Ectodermal cell (in vitro differentiated cells): ENCODE measurements at regions not wholly inside any gene's neighbourhood (a gene's known extent, or its start where the extent isn't known, plus 50 kb on each side); places are given as distances from the start of the nearest gene placed in this dataset.
"Not testable (repeated sequence)": the region's sequence is repeated elsewhere in the genome, so short reads cannot be mapped to it uniquely, and the experiment has no call there.

Experiments used
- H3K27ac ChIP-seq: 2 replicates; pipeline ENCODE4 v1.7.0; 2013; ENCODE audit warnings: mild to moderate bottlenecking, low read depth, low read length; ENCODE audit not compliant: insufficient read depth, poor library complexity, severe bottlenecking
- H3K27me3 ChIP-seq: 2 replicates; pipeline ENCODE4 v1.7.0; 2013; ENCODE audit warnings: mild to moderate bottlenecking, low read length; ENCODE audit not compliant: insufficient read depth, control insufficient read depth, poor library complexity, severe bottlenecking
- H3K36me3 ChIP-seq: one replicate; pipeline ENCODE4 v1.7.0; 2013; ENCODE audit warnings: low read length; ENCODE audit not compliant: control insufficient read depth, insufficient read depth
- H3K4me1 ChIP-seq: one replicate; pipeline ENCODE4 v1.7.0; 2013; ENCODE audit warnings: low read length; ENCODE audit not compliant: control insufficient read depth, insufficient read depth
- H3K4me3 ChIP-seq: 2 replicates; pipeline ENCODE4 v1.7.0; 2013; ENCODE audit warnings: low read depth, low read length, control low read depth; ENCODE audit not compliant: insufficient read depth
- H3K9me3 ChIP-seq: 2 replicates; pipeline ENCODE4 v1.7.0; 2013; ENCODE audit warnings: mild to moderate bottlenecking, low read length, moderate library complexity; ENCODE audit not compliant: control insufficient read depth
- WGBS, 2 experiments: methylation state at CpG; one replicate each; pipeline ENCODE4 v1.1.7; 2013; ENCODE audit warnings: missing lambda C conversion rate in 2 of 2; 5-methylcytosine and 5-hydroxymethylcytosine counted together

DNA sequence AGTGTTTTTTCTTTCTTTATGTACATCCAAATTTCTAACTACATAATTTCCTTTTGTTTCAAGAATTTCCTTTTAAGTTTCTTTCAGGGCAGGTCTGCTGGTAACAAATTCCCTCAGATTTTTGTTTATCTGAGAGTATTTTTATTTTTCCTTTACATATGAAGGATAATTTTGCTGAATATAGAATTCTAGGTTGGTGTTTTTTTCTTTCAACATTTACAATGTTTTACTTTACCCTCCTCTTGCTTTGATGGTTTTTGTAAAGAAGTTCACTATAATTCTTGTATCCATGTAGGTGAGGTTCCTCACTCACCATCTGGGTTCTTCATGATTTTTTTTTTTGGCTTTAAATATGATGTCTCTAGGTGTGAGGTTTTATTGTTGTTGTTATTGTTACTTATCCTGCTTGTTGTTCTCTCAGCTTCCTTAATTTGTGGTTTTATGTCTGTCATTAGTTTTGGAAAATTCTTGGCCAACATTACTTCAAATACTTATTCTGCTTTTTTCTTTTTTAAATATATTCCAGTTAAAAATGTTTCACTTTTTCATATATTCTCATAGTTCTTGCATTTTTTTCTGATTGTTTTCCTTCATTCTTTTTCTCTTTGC is 580.1 kb upstream of the CITED2 start:
- no peaks in the 10 kb centered on the region for H3K9me3 ChIP-seq
- H3K36me3 ChIP-seq, result no peaks in the 10 kb centered on the region
- H3K27ac ChIP-seq, result no peak overlapping the region
- H3K27me3 ChIP-seq, result no peaks in the 10 kb centered on the region
- no peak overlapping the region for H3K4me3 ChIP-seq
- H3K4me1 ChIP-seq, result no peaks in the 10 kb centered on the region

DNA sequence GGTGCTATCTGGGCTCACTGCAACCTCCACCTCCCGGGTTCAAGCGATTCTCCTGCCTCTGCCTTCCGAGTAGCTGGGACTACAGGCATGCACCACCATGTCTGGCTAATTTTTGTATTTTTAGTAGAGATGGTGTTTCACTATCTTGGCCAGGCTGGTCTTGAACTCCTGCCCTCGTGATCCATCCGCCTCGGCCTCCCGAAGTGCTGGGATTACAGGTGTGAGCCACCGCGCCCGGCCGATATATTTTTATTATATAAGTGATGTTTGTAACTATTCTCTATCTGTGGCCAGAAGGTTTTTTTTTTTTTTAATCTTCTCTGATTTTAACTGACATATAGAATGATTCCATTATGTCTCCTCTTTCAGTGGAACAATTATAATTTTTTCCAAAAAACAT is 579.3 kb upstream of the CITED2 start:
- not testable (repeated sequence) for H3K27ac ChIP-seq, H3K4me1 ChIP-seq, H3K27me3 ChIP-seq, H3K9me3 ChIP-seq, H3K4me3 ChIP-seq, H3K36me3 ChIP-seq
- WGBS, 2 experiments, result 87 to 96% methylated on average over 7 to 11 of the region's 11 CpGs

DNA sequence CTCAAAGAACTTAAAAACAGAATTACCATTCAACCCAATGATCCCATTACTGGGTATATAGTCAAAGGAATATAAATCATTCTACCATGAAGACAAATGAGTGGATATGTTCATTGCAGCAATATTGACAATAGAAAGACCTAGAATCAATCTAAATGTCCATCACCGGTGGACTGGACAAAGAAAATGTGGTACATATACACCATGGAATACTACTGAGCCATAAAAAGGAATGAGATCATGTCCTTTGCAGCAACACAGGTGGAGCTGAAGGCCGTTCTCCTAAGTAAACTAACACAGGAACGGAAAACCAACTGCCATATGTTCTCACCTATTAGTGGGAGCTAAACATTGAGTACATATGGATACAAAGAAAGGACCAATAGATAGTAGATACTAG is 576.7 kb upstream of the CITED2 start:
- Histone ChIP-seq H3K4me3 (no peak overlapping the region), H3K9me3 (no peaks in the 10 kb centered on the region)

DNA sequence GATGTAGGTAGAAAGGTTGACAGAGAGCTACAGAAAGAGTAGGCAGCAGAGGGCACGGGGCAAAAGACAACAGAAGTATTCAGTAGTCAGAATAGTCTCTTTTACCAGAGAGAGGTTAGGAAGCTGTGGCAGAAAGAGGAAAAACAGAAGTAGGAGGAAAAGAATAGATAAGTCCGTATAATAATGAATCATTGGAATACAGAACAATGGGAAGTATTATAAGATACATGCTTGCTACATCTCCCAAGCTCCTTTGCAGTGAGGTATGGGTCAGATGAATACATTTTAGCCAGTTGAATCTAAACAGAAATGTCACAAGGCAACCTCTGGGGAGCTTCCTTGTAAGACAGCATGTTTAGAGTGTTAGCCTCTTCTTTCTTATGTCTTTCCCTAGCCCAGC is 570.5 kb upstream of the CITED2 start:
- H3K4me3 ChIP-seq, result no peak overlapping the region
- no peaks in the 10 kb centered on the region for H3K9me3 ChIP-seq
- no peaks in the 10 kb centered on the region for H3K36me3 ChIP-seq
- no peak overlapping the region for H3K27ac ChIP-seq
- peaks cover 32% of the 10 kb centered on the region for H3K4me1 ChIP-seq
- WGBS, 2 experiments, result 96 to 97% methylated on average over 2 of the region's 2 CpGs
- H3K27me3 ChIP-seq, result no peaks in the 10 kb centered on the region

More for the DNA sequence above, 576.7 kb upstream of the CITED2 start:
- H3K36me3 ChIP-seq, result no peaks in the 10 kb centered on the region
- no peak overlapping the region for H3K27ac ChIP-seq
- WGBS, 2 experiments, result 73 to 78% methylated on average over 3 of the region's 3 CpGs
- no peaks in the 10 kb centered on the region for H3K27me3 ChIP-seq
- H3K4me1 ChIP-seq, result no peaks in the 10 kb centered on the region

DNA sequence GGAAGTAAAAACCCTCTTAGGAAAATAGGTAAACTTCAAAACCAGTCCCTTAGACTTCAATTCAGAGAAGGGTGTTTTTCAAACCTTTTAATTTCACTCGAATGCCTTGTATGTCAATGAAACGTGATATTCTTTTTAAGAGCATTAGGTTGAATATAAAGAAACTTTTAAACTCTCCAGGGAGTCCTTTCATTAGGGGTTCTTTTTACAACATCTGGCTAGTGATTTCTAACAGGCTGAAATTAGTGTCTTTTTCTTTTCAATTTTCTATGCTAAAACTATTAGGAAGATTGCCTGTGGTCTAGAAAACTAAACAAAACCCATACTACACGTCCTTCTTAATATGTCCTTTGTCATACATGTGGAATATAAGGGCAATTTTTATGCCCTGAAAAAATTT is 569.7 kb upstream of the CITED2 start:
- H3K4me1 ChIP-seq, result peaks cover 34% of the 10 kb centered on the region
- no peaks in the 10 kb centered on the region for H3K36me3 ChIP-seq
- H3K27me3 ChIP-seq, result no peaks in the 10 kb centered on the region
- H3K9me3 ChIP-seq, result no peaks in the 10 kb centered on the region
- H3K4me3 ChIP-seq, result no peak overlapping the region
- 46% methylated on average over 3 of the region's 3 CpGs; no CpG with 5 or more reads in 1 of the 2 experiments for WGBS, 2 experiments
- no peak overlapping the region for H3K27ac ChIP-seq

DNA sequence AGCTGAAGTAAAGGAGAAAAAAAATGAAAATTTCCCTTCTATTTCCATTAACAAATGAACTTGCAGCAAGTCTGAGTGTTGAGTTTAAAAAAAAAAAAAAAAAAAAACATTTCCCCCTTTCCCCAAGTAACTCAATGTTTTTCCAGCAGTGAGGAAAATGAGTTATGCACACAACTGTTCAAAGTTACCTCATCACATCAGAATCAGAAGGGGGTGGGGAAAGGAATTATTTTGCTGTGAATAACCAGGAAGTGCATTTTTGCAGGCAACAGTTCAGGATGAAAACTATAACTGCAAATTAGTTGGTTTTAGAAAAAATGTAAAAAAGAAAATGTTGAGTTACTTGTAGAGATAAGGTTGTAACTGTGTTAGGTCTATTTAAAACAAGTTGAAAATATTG is 568.9 kb upstream of the CITED2 start:
- H3K36me3 ChIP-seq, result no peaks in the 10 kb centered on the region
- H3K9me3 ChIP-seq, result no peaks in the 10 kb centered on the region
- no peak overlapping the region for H3K4me3 ChIP-seq
- H3K27me3 ChIP-seq, result no peaks in the 10 kb centered on the region
- H3K27ac ChIP-seq, result no peak overlapping the region
- peaks cover 36% of the 10 kb centered on the region for H3K4me1 ChIP-seq

DNA sequence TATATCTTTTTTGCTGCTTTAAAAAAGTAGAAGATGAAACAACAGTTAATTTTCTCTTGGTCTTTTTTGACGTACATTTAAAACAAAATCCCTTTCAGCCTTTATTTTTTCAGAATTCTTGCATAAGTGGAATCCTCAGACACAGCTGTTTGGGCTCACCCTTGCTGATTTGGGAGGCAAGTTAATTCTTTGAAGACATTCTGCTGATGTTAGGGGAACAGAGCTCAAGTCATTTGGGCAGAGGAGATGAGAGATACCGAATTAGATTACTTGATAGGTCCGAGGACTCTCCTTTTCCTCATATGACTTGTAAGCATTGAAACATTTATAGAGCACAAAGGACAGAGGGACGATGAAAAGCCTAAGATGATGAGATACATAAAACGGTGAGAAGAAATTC is 567.9 kb upstream of the CITED2 start:
- Histone ChIP-seq H3K27me3 (no peaks in the 10 kb centered on the region), H3K4me1 (peaks cover 36% of the 10 kb centered on the region), H3K27ac (no peak overlapping the region), H3K9me3 (no peaks in the 10 kb centered on the region), H3K36me3 (no peaks in the 10 kb centered on the region), H3K4me3 (no peak overlapping the region)
- WGBS, 2 experiments, result 92 to 93% methylated on average over 5 of the region's 5 CpGs

DNA sequence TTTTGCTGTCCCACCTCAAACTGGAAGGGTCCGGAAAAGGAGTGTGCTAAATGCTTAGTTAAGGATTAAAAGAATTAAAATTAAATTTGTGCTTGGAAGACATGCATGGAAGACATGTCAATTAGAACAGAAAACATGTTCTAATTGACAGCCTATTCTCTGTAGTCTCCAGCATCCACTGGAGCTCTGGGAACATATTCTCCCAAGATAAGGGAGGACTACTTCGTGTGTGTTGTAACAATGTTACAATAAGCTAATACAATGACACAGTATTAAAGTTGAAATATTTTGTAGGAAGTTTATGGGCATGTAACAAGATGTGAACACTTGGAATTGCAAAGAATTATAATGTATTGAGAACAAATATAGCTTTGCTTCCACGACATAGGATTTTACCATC is 567.4 kb upstream of the CITED2 start:
- 44 to 59% methylated on average over 1 to 3 of the region's 3 CpGs for WGBS, 2 experiments
- no peaks in the 10 kb centered on the region for H3K27me3 ChIP-seq
- H3K9me3 ChIP-seq, result no peaks in the 10 kb centered on the region
- peaks cover 36% of the 10 kb centered on the region for H3K4me1 ChIP-seq
- H3K4me3 ChIP-seq, result no peak overlapping the region
- no peak overlapping the region for H3K27ac ChIP-seq
- no peaks in the 10 kb centered on the region for H3K36me3 ChIP-seq

DNA sequence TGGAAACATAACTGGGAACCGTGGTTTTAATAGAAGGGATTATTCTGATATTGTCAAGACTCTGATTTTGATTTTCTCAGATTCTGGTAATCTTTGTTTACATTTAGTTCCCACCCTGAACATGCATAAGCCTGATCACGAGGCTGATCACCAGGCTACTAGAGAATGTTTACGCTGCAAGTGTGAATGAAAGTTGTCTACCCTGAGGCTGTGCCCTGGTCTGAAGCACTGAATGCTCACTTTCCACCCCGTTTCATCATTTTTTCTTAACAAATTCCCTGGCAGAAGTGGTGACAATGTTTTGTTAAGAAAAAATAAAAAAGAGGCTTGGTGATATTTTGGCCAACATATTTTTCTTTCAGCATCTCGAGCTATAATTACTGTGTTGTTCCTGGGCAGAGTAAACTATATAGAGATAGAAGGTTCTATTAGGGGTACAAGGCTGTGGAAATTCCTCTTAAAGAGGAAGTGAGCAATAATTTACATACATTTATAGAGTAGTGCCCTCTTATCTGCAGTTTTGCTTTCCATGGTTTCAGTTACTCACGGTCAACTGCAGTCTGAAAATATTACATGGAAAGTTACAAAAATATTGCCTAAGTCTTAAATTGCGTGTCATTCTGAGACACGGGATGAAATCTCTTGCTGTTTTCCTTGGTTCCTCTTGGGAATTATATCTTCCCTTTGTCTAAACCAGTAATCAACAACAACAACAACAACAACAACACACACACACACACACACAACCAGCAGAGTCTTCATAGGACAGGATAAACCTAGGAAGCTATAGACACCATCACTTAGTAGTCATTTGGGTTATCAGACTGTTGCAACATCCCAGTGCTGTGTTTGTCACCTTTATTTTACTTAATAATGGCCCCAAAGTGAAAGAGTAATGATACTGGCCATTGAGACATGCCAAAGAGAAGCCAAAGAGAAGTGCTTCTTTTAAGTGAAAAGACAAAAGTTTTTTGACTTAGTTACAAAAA is 566.6 kb upstream of the CITED2 start:
- H3K27ac ChIP-seq, result no peak overlapping the region
- no peak overlapping the region for H3K4me3 ChIP-seq
- H3K4me1 ChIP-seq, result peaks cover 36% of the 10 kb centered on the region
- no peaks in the 10 kb centered on the region for H3K36me3 ChIP-seq
- WGBS, 2 experiments, result 90 to 92% methylated on average over 8 of the region's 8 CpGs
- no peaks in the 10 kb centered on the region for H3K27me3 ChIP-seq
- H3K9me3 ChIP-seq, result no peaks in the 10 kb centered on the region

DNA sequence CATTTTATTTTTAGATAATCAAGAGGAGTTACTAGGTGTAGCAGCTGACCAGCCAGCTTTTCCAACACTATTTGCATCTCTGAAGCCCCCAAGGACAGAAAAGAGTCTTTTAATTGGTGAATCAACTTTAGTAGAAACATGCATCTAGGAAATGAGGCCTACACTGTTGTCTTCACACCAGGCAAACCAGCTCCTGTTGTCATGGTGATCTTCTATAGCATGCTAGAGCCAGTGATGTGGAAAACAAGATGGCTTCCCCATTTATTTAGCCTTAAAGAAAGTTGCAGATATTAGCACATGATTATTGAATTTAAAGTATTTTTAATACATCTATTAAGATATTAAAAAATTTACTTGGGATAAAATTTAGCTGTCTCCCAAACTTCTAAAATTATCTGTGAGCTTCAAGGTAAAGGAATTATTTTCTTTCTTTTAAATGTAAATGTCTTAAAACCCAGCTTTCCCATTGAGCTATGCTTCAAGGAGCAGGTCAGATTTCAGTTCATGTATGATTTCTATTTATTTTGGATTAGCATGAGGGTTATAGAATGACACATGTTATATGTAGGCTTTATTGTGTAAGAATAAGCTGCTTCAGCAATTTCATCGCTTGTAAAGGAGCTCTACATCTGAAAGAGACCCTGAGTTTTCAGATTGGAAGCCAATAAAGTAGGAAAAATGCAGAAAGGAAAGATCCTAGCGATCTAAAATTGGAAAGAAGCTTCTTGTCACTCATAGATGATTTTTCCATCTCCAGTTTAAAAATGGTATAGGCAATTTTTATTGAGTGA is 564.9 kb upstream of the CITED2 start:
- no peaks in the 10 kb centered on the region for H3K36me3 ChIP-seq
- H3K27ac ChIP-seq, result peak overlapping the region; percentile 85
- no peaks in the 10 kb centered on the region for H3K27me3 ChIP-seq
- peaks cover 34% of the 10 kb centered on the region for H3K4me1 ChIP-seq
- H3K9me3 ChIP-seq, result no peaks in the 10 kb centered on the region
- H3K4me3 ChIP-seq, result no peak overlapping the region
- WGBS, 2 experiments, result 84 to 88% methylated on average over 2 of the region's 2 CpGs
